GM18517 (cell line): ENCODE measurements at regions not wholly inside any gene's neighbourhood (a gene's known extent, or its start where the extent isn't known, plus 50 kb on each side); places are given as distances from the start of the nearest gene placed in this dataset.
"Not testable (repeated sequence)": the region's sequence is repeated elsewhere in the genome, so short reads cannot be mapped to it uniquely, and the experiment has no call there.

Experiments
- ATAC-seq: cut with Tn5 transposase; IDR thresholded peaks from one replicate; pipeline ENCODE4 v1.9.1; 2021; ENCODE audit warnings: mild to moderate bottlenecking, moderate library complexity; ENCODE audit not compliant: unreplicated experiment

DNA sequence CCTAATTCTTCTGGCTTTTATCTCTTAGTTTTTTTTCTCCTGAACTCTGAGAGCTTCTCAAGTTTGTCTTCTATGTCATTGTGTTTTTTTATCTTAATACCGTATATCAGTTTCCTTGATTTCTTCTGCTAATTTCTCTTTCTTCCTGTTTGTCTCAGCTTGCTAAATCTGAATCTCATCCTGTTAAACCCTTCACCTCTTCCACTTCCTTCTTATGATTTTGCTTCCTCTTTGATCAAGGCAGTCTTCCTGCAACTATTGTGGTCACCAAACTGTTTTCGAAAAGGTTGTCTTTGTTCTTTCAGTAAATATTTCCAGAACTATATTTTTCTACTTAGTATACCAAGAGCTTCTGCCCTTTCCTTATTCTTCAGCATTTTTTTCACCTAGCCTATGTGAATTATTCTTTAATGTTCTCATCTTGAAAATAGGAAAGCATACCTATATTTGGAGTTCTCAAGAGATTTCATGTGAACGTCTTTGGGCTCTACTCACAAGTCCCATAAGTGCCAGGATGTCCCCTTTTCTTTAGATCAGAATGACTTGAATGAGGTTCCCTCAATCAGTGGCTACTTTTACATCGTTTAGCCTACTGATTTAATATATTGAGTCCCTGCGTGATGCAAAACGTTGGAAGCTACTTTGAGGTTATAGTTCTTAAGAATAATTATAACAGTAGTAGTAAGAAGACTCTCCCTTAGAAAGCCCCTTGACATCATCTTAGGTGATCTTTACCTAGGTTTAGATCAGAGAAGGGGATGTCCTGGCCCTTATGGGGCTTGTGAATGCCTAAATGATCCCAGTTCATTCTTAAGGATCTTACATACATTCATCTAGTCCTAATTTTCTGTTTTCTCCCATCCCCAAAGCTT lies 415.4 kb upstream of the AUTS2 start:
- ATAC-seq, result no peak

DNA sequence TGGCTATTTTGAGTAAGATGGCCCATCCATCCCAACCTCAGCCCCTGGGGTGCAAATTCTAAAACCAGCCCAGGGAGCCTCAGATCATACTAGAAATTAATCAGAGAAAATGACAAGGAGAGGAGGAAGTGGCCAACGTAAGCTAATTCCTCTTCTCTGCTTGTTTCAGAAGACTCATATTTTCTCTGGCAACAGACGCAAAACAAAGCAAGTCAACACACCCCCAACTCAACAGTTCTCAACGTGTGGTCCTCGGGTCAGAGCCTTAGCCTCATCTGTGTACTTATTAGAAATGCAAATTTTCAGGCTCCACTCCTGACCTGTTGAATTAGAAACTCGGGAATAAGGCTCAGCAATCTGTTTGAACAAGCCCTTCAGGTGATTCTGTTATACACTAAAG lies 413.9 kb upstream of the AUTS2 start:
- ATAC-seq, result no peak

DNA sequence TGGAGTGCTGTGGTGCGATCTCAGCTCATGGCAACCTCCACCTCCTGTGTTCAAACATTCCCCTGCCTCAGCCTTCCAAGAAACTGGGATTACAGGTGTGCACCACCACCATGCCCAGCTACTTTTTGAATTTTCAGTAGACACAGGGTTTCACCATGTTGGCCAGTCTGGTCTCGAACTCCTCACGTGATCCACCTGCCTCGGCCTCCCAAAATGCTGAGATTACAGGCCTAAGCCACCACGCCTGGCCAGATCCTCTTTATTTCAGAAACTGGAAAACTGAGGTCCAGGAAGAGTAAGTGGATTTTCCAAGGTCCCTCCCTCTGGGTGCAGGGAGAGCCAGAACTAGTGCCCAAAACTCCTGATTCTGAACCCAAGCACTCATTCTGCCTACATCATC lies 413.1 kb upstream of the AUTS2 start:
- ATAC-seq, result no peak

DNA sequence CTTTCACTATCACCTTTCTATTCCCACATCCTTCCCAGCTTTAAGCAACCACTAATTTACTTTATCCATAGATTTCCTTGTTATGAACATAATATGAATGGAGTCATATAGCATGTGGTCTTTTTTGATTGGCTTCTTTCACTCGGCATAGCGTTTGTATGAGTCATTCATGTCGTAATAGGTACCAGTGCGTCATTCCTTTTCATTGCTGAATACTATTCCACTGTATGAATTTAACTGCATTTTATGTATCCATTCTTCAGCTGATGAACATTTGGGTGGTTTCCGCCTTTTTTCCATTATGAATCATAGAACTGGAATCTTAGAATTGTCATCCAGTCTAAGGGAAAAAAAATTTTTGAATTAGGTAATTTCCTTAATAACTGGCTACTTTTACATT lies 411.3 kb upstream of the AUTS2 start:
- no peak for ATAC-seq

DNA sequence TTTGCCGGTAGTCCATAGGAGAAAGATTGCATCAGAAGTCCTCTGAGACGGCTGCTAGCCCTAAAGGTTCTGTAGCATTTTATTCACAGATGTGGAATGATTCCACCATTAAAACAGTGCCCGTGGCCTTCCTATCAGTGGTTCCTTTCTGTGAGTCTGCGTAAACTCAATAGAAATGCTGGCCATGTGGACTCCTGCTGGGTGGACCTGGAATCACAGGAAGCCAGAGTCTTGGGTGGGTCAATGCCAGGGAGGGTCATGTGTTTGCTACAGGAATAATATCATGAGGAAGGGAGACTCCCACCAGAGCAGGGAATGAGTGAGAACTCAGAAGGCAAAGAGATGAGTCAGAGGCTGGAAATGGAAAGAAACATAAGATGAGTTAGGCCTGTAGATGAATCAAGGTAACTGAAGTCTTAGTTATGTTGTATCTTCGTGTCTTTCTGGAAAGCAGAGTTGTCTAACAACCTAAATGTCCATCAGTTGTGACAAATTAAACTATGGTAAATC lies 410.4 kb upstream of the AUTS2 start:
- ATAC-seq, result no peak

DNA sequence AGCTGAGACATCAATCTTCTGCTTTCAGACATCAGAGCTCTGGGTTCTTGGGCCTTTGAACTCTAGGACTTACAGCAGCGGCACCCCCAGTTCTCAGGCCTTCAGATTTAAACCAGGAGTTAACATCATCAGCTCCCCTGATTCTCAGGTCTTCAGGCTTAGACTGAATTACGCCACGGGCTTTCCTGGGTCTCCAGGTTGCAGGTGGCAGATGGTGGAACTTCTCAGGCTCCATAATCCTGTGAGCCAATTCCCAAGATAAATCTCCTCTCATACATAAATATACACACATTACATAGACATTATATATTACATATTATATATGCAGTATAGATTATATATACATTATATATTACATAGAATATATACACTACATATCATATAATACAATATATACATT lies 408.9 kb upstream of the AUTS2 start:
- ATAC-seq, result no peak

DNA sequence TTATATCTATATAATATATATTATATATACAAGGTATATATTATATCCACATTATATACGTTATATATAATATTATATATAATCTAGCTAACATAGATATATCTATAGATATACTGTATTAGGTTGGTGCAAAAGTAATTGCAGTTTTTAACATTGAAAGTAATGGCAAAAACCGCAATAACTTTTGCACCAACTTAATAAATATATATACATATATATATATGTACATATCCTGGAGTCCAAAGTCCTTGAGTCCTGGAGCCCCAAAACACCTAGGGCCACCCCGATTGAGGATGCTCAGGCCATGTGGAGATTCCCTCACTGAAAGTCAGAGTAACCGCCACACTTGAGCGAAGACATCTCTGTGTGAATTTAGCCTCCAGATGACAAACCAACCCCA lies 408.2 kb upstream of the AUTS2 start:
- no peak for ATAC-seq

DNA sequence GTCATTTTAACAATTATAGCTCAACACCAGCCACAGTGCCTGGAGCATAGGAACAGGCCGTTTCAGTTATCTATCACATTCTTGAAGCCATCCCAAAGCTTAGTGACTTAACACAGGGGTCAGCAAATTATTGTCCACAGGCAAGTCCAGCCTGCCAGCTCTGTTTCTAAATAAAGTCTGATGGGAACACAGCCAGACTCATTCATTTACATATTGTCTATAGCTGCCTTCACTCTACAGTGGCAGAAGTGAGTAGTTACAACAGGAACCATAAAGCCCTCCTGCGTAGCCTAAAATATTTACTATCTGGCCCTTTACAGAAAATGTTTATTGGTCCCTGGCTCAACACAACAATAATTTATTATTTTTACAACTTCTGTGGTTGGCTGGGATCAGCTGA lies 407.5 kb upstream of the AUTS2 start:
- no peak for ATAC-seq

DNA sequence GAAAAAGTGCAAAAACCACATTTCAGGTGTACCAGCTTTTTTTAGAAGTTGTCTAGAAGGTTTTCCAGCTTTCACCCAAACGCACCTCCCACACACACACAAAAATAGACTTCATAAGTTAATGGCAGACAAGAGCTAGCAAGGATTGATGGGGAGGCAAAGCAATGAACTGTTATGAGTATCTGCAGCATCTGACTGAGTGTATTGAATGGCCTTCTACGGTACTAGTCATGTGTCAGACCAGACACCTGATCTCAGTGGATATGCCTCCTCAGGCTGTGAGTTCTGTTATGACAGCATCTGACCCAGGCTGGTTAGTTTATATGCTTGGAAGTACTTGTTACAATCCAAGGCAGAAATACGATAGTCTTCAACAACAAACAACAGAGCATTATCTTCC lies 406.1 kb upstream of the AUTS2 start:
- no peak for ATAC-seq

DNA sequence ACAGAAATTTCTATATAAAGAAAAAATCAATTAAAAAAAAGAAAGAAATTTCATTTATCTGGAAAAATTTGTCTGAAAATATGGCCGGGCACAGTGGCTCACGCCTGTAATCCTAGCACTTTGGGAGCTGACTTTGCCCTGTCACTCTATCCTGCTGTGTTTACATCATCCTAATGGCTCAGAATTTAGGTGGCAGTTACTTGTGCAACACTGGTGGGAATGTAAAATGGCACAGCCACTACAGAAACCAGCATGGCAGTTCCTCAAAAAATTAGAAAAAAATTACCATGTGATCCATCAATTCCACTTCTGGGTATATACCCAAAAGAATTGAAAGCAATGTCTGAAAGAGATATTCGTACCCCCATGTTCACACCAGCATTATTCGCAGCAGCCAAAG lies 405.2 kb upstream of the AUTS2 start:
- no peak for ATAC-seq

DNA sequence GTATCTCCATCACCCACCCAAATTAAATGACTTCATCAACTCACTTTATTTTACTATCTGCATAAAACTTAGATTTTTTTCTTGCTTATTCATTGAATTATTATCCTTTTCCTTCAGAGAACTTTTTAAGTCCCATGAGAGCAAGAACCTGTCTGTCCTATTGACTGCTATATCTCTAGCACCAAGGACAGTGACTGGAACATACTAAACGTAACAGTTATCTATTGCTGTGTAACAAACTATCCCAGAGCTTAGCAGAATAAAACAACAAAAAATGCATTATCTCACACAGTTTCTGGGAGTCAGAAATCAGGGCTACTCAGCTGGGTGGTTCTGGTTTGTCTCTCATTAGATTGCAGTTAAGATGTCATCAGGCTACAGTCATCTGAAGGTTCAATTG lies 401.7 kb upstream of the AUTS2 start:
- ATAC-seq, result no peak

DNA sequence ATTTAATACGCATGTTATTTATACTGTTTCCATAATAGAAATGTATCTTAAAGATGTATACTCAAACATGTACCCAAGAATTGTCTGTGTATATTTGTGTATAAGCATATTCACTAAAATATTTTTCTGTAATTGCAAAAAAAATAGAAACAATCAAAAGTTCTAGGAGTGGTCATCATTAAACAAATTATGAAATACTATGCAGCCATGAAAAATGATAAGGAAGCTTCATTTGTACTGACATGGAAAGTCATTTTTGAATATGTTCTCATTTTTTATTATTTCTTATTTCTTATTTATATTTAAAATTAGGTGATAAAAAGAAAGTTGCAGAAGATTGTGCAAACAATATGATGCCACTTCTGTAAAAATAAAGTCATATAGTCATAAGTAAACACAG lies 400.0 kb upstream of the AUTS2 start:
- ATAC-seq, result no peak

DNA sequence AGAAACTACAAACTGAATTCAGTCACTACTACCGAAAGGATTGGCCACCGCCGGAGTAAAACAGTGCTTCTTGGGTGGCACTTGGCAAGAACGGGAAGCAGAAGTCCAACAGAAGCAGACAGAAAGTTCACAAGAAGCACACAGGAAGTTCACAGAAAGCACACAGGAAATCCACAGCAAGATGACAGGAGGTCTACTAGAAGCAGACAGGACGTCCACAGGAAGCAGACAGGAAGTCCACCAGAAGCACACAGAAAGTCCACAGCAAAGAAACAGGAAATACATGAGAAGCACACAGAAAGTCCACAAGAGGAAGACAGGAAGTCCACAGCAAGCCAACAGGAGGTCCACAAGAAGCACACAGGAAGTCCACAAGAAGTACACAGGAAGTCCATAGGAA lies 399.2 kb upstream of the AUTS2 start:
- ATAC-seq, result no peak

DNA sequence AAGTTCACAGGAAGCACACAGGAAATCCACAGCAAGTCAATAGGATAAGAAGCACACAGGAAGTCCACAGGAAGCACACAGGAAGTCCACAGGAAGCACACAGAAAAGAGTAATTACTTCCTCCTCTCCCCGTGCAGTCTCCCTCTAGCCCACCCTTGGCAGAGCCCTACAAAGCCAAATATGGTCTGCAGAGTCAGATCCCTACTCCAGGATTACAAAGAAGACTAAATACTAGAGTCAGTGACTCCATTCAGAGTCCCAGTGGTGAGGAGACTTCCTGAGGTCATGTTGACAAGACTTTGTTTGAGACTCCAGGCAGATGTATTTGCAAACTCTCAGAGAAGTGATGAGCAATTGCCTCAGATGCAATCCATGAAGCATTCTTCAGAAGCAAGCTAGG lies 398.6 kb upstream of the AUTS2 start:
- ATAC-seq, result no peak

DNA sequence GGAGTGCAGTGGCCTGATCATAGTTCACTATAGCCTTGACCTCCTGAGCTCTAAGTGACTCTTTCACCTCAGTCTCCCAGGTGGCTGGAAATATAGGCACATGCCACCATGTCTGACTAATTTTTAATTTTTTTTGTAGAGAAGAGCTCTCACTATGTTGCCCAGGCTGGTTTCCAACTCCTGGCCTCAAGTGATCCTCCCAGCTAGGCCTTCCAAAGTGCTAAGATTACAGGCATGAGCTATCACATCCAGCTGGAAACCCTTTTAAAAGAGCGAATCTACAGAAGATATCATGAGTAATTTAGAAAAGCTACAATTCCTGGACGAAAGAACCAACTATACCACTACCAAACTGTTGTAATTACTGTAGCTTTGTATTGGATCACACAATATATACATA lies 394.4 kb upstream of the AUTS2 start:
- no peak for ATAC-seq

DNA sequence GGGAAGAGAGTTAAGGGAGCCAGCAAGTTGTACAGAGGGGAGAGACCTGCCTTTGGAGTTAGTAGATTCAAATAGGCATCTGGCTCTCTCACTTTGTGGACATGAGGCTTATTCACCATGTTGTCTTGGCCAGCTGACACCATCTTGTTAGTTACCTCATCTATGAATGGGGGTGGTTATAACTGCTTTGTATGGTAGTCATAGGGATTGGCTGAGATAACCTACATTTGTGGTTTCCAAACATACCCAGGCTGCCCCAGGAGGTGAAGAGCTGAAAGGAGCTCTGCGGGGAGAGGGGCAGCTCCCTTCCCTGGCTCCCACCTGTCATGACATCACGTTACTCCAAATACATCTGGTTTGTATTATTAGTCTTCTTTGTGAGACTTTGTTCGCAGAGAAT lies 393.3 kb upstream of the AUTS2 start:
- ATAC-seq, result no peak

DNA sequence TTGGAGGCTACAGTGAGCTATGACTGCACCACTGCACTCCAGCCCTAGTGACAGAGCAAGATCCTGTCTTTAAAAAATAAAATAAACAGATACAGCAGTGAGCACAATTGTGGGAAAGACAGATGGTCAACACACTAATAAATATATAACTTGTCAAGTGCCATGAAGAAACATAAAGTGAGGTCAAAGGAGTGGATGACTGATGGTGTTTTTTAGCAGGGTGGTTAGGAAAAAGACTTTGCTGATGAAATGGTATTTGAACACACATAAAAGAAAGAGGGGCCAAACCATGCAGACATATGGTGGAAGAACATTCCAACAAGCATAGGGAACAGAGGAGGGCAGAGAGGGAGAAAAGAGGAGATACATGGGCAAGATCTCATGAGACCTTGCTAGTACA lies 392.7 kb upstream of the AUTS2 start:
- ATAC-seq, result no peak

DNA sequence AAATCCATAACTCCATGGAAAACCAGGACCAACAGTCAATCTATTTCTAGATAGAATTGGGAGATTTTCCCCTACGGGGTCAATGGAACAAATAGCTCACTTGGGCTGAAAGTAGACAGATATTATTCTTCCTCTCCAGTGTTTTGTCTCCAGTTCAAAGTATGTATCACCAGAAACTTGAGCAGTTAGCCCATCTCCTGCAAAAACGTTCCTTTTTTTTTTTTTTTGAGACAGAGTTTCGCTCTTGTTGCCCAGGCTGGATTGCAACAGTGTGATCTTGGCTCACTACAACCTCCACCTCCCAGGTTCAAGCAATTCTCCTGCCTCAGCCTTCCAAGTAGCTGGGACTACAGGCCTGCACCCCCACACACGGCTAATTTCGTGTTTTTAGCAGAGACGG lies 390.0 kb upstream of the AUTS2 start:
- ATAC-seq, result no peak

DNA sequence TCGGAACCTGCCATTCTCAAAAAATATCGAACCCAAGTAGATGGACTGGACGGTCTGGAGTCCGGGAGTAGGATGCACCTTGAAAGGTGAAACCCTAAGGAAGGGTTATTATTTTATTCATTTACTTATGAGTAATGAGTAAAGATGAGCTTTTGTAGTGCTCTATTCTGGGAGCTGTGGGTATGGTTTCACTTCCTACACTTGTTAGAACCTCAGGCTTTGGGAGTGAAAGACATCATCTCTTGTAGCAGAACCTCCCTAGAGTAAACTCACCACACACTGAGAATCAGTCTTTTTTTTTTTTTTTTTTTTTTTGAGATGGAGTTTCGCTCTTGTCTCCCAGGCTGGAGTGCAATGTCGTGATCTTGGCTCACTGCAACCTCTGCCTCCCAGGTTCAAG lies 389.4 kb upstream of the AUTS2 start:
- ATAC-seq, result peak; percentile 93

DNA sequence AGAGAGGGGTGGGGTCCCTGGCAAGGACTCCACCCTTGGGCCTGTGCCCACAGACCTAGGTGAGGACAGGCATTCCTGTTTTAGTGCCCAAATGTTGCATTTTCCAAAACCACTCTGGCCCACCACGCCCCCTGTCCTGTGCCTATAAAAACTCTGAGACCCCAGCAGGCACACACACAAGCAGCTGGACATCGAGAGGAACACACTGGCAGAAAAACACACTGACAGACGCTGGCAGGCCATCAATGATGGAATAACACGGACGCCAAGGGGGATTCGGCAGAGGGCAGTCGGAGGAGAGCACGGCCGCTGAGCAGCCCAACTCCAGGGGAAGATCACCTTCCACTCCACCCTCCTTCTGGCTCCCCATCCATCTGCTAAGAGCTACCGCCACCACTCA lies 386.9 kb upstream of the AUTS2 start:
- no peak for ATAC-seq

DNA sequence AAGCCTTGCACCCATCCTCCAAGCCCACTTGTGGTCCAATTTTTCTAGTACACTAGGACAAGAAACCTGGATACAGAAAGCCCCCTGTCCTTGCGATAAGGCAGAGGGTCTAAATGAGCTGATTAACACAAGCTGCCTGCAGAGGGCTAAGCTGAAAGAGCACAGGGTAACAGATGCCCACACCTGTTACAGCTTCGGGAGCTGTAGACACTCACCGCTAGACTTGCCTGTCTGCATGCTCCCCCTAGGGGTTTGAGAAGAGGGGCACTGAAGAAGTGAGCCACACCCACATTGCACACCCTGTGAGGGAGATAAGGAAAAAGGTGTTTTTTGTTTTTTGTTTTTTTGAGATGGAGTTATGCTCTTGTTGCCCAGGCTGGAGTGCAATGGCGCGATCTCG lies 386.5 kb upstream of the AUTS2 start:
- ATAC-seq, result no peak

DNA sequence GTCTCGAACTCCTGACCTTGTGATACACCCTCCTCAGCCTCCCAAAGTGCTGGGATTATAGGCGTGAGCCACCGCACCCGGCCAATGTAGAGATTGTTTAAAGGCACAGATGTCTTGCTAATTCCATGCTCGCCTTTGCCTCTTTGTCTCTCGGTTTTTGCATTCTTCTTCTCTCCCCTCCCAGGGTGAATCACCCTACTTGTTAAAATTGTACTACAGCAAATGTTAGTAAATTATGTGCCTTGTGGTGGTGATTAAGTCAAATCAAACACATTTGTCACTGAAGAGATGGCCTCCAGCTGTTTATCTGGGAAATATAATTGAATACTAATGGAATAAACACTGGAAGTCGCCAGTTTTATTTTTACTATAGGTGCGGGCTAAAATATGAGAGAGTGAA lies 384.4 kb upstream of the AUTS2 start:
- ATAC-seq, result no peak

DNA sequence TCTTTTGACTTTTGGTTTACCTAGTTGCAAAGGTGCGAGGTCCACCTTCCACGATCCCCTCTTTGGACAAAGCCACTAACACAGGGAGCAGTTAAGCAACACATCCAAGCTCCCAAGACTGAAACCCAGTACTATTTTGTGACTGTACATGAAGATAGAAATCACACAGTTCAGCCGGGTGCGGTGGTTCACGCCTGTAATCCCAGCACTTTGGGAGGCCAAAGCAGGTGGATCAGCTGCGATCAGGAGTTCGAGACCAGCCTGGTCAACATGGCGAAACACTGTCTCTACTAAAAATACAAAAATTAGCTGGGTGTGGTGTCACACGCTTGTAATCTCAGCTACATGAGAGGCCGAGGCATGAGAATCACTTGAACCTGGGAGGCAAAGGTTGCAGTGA lies 382.8 kb upstream of the AUTS2 start:
- ATAC-seq, result not testable (repeated sequence)
